Urothelium cell line (cell line): ENCODE measurements at regions not wholly inside any gene's neighbourhood (a gene's known extent, or its start where the extent isn't known, plus 50 kb on each side); places are given as distances from the start of the nearest gene placed in this dataset.

Source experiments
- DNase-seq: peaks from one replicate; pipeline ENCODE4 v3.0.0; 2011; ENCODE audit warnings: low spot score, mixed read lengths
- FAIRE-seq: peaks from 2 replicates; lab custom pipeline; 2011; peaks lifted over from hg19 to GRCh38; lab: Jason Lieb, UNC

GRCh38 chr9:18362901-18363685 is 110.9 kb upstream of the ADAMTSL1 start:
- FAIRE-seq (no peak), DNase-seq (no peak)

- FAIRE-seq: no peak
- no peak for DNase-seq
These were observed 108.3 kb upstream of the ADAMTSL1 start for GRCh38 chr9:18365651-18366050.

- no peak for FAIRE-seq
- DNase-seq: no peak
These were observed 107.8 kb upstream of the ADAMTSL1 start for GRCh38 chr9:18366184-18366583.

- no peak for FAIRE-seq
These were observed 105.7 kb upstream of the ADAMTSL1 start for GRCh38 chr9:18368206-18368605.

DNA sequence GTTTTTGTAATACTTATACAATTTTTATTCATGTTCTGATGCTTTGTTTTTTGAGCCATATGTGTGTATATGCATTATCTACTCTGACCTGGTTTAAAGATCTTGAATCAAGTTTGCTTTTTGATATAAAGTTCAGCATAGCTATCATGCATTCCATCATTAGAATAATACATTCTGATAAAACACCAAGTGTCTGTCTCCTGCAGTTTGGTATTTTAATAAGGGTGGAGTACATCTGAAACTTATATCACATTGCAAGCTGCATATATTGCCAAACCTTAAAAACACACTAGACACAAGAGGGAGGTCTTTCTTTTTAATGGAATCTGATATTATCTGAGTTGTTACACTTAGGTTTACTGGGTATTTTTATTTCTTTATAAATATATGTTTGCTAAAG is 102.8 kb upstream of the ADAMTSL1 start:
- FAIRE-seq: no peak
- no peak for DNase-seq

More at GRCh38 chr9:18368206-18368605, 105.7 kb upstream of the ADAMTSL1 start:
- DNase-seq: no peak

DNA sequence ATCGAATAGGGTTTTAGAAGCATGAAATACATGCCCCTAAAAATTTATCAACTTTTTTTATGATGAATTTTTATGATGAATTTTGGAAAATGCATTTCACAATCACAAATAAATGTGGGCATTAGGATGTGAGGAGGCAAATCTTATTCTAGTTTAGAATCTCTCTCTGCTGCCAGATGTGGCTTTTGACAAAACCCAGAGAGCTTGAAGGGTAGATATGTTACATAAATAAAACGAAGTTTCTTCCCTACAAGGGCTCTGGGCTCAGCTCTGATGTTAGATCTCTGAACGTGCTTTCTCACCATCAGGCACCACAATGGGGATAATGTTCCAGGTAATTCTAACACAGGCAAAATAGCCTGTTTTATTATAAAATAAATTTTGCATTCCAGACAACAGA is 102.3 kb upstream of the ADAMTSL1 start:
- no peak for DNase-seq

GRCh38 chr9:18379073-18379811 is 94.7 kb upstream of the ADAMTSL1 start:
- DNase-seq (peak; percentile 7), FAIRE-seq (no peak)

More for the DNA sequence above, 102.3 kb upstream of the ADAMTSL1 start:
- no peak for FAIRE-seq

GRCh38 chr9:18382243-18382642 is 91.7 kb upstream of the ADAMTSL1 start:
- no peak for FAIRE-seq
- no peak for DNase-seq

GRCh38 chr9:18384066-18384465 is 89.9 kb upstream of the ADAMTSL1 start:
- DNase-seq (no peak), FAIRE-seq (no peak)

- FAIRE-seq (no peak), DNase-seq (no peak)
These were observed 88.1 kb upstream of the ADAMTSL1 start for GRCh38 chr9:18385696-18386490.

DNA sequence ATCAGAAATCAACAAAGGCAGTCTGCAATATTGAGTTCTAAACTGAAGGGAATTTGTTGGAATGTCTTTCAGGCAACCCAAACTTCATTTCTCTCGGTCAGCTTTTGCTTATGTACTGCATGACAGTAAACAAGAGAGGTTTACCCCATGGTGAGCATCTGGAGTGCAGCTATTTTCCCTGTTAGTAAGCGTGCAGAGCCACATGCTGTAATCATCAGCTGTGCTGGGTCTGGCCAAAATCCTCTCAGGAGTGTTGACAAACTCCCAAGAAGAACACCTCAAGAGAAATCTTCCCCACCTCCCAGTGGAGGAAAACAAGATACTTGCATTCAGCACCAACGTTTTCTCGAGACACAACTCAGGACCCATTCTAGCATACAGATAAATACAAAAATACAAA is 83.6 kb upstream of the ADAMTSL1 start:
- DNase-seq: no peak
- FAIRE-seq: no peak

DNA sequence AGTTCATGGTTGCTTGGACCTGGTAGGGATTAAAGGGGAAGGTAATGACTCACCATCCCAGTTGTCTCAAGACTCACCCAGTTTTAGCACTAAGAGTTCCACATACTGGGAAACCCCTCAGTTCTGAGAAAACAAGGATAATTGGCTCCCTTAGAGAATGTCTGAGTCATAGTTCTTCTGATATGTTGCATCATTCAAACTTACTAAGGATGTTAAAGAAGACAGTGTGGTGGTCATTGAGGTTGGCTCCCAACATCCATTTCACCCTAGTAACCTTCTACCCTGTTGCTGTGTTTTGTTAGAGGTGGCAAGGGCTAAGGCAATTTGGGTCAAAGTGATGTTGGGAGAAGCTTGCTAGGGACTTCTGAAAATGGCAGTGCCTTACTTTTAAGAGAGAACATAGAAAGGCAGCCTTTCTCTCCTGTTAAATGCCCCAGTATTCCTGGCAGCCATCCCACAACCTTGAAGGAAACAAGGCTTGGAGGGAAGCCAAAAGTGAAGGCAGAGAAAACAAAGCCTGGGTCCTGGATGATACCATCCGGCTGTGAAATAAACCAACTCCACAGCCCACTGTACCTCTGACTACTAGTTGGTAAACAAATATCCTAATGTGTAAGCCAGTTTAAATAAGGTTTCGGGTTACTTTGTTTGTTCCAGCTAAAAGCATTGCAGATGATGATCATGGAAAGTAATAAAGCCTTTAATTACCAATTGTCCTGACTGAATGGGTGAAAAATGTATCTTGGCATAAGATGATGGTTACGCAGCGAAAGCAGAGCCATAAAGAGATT is 80.4 kb upstream of the ADAMTSL1 start:
- FAIRE-seq (peak; percentile 17), DNase-seq (peak; percentile 57)

DNA sequence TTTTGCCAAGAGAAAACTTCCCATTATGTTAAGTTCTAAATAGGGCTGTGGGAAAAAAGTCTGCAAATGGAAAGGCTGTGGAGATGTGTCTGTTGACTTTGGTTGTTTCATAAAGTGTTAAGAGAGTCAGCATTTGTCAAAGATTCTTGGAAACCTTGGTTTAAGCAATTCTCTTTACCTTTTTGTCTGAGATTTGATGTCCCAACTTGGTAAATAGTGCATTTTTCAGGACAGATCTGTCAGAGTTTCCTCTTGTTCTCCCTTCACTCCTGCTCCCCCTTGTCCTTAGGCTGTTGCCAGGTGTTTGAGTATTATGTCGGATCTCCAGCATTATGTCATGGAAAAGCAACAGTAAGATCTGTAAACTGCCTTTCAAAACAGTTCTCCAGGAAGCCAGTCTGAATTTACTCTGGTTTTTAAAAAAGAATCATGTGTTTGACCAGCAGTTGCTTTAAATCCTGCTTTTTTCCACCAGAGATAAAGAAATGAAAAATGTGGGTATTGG is 79.1 kb upstream of the ADAMTSL1 start:
- no peak for FAIRE-seq
- no peak for DNase-seq

DNA sequence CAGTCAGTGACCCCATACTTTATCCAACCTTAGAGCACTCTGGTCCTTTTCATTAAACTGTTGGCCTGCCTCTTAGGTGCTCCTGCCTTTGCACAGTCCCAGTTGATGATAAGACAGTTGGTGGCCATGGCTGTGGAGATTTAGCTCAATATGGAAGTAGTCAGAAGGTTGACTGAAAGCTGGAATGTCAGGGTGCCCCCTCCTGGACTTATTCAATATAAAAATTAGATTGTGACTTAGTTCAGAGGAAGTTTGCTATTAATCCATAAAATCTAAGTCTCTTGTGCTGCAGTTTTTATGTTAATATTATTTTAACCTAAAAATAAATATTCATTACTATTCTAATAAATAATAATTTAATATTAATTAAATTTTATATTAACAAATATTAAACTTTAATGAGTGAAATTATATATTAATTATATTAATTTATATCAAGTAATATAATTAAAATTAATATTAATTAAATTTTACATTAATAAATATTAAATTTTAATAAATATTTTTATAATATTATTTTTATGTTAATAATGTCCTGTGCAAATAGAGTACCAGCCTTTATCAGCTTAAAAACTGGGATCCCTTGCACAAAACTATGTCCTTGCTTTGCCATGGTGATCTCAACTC is 77.7 kb upstream of the ADAMTSL1 start:
- FAIRE-seq (no peak), DNase-seq (no peak)

DNA sequence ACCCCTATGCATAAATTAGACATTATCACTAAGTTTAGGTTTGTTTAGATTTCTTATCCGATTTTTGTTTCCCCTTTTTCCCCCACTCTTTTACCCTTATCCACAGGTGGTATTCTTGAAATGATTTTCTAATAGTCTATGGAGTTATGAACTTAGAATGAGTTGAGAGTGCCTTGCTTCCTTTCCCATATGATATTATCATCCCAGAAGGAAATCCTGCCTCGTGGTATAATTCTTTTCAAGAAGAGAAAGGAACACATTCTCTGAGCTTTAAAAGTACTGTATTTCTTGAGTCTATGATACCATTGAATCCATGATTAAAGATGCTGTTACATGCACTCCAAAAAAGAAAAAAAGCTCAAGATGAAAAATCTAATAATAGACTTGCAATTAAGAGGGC is 76.9 kb upstream of the ADAMTSL1 start:
- FAIRE-seq (no peak), DNase-seq (no peak)

DNA sequence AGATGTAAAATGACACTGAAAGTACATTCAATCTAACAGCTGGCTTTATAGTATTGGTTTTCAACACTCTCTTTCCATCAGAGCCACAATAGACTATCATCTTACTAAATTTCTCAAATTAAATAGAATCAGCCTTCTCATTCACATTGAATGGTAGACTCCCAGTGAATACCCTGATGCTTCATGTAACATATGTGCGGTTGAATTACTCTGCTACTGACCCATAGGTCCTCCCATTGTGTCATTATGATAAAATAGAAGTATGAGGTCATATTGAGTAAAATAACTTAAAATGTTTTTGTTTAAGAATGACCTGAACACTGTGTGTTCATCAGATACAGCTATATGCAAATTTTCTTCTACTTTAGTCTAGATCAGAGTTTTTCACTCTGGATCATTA is 75.9 kb upstream of the ADAMTSL1 start:
- FAIRE-seq: no peak

GRCh38 chr9:18404434-18405029 is 69.4 kb upstream of the ADAMTSL1 start:
- FAIRE-seq (no peak), DNase-seq (no peak)

More for the DNA sequence above, 75.9 kb upstream of the ADAMTSL1 start:
- DNase-seq: no peak

DNA sequence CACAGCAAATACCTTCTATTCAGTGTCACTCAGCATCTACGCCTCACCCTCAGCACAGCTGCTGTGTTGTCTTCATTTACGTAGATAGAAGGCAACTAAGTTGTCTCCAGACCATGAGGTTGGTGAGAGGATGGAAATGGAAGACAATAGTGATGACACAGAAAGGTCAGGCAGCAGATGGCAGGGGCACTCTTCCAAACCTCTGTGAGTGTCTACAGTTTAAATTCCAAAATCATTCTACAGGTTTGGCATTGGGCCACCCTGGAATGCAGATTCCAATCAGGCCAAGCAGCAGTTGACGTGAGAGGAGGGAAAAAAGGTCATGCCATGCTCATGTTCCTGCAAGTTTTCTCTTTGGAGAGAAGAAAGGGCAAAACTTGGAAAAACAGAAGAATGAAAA is 68.7 kb upstream of the ADAMTSL1 start:
- no peak for DNase-seq
- no peak for FAIRE-seq

GRCh38 chr9:18410983-18411382 is 63.0 kb upstream of the ADAMTSL1 start:
- no peak for FAIRE-seq

GRCh38 chr9:18421391-18421790 is 52.6 kb upstream of the ADAMTSL1 start:
- FAIRE-seq: no peak

More at GRCh38 chr9:18410983-18411382, 63.0 kb upstream of the ADAMTSL1 start:
- DNase-seq: no peak

More at GRCh38 chr9:18421391-18421790, 52.6 kb upstream of the ADAMTSL1 start:
- DNase-seq: no peak
